SU-DHL-6 (cell line): ENCODE measurements at regions not wholly inside any gene's neighbourhood (a gene's known extent, or its start where the extent isn't known, plus 50 kb on each side); places are given as distances from the start of the nearest gene placed in this dataset.

Experiments used
- CTCF ChIP-seq: fragments of 200-600 bp; sonication (generic); IDR thresholded peaks from one replicate; pipeline ENCODE4 v1.5.1; 2017; ENCODE audit warnings: antibody characterized with exemption, mild to moderate bottlenecking, low read length, moderate library complexity; ENCODE audit not compliant: insufficient read depth, poor library complexity, severe bottlenecking
- EZH2phosphoT487 ChIP-seq: fragments of 200-600 bp; sonication (generic), shearing (Covaris generic); conservative IDR thresholded peaks from 2 replicates; pipeline ENCODE4 v1.6.1; 2018; ENCODE audit warnings: mild to moderate bottlenecking, antibody characterized with exemption, low read length, moderate library complexity, mixed read lengths

DNA sequence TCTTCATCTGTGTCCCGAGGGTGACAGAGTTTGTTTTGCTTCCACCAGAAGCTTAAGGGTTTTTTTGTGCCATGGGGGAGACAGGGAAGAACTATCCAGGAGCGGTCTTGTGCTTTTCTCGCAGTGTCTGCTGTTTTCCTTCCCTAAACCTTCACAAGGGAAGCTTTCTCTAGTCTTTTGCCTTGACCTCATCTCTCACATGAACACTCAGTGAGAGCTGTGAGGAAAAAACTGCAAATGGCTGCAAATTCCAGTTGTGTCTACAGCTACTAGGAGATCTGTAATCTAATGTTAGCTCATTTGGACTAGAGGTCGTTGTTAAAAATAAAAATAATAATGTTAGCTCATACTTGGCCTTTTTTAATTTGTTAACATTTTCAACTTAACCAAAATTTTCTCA, 264.7 kb upstream of the SESN3 start:
- TF ChIP-seq CTCF (no peak), EZH2phosphoT487 (no peak)
